ENCODE measurements at regions not wholly inside any gene's neighbourhood (a gene's known extent, or its start where the extent isn't known, plus 50 kb on each side); places are given as distances from the start of the nearest gene placed in this dataset.
"Not testable (repeated sequence)": the region's sequence is repeated elsewhere in the genome, so short reads cannot be mapped to it uniquely, and the experiment has no call there.

DNA sequence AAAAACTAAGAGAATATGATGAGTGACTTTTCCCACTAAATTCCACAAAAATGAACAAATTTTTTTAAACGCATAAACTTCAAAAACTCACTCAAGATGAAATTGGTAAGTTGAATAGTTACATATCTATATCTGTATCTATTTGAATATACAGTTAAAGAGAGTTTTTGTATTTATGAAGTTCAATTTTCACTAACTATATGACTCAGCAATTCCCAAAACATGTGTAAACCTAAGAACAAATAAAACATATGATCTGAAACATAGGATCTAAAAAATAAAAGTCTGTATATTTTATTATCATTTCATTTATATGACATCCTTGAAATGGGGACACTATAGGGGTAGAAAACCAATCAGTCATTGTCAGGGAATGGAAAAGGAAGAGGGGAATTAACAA lies 105.7 kb upstream of the SNX7 start:
- ATAC-seq (no peak), FAIRE-seq (no peak), DNase-seq (ENCODE audit: low read depth in 1 of 2, low spot score in 1 of 2) (no peak)
- Histone ChIP-seq H3K4me3 (no peak overlapping the region), H3K9me3 (no peaks in the 10 kb centered on the region), H3K27ac (no peak overlapping the region), H3K4me1 (no peaks in the 10 kb centered on the region), H3K4me2 (no peak overlapping the region)
- TF ChIP-seq, protein P1, sequence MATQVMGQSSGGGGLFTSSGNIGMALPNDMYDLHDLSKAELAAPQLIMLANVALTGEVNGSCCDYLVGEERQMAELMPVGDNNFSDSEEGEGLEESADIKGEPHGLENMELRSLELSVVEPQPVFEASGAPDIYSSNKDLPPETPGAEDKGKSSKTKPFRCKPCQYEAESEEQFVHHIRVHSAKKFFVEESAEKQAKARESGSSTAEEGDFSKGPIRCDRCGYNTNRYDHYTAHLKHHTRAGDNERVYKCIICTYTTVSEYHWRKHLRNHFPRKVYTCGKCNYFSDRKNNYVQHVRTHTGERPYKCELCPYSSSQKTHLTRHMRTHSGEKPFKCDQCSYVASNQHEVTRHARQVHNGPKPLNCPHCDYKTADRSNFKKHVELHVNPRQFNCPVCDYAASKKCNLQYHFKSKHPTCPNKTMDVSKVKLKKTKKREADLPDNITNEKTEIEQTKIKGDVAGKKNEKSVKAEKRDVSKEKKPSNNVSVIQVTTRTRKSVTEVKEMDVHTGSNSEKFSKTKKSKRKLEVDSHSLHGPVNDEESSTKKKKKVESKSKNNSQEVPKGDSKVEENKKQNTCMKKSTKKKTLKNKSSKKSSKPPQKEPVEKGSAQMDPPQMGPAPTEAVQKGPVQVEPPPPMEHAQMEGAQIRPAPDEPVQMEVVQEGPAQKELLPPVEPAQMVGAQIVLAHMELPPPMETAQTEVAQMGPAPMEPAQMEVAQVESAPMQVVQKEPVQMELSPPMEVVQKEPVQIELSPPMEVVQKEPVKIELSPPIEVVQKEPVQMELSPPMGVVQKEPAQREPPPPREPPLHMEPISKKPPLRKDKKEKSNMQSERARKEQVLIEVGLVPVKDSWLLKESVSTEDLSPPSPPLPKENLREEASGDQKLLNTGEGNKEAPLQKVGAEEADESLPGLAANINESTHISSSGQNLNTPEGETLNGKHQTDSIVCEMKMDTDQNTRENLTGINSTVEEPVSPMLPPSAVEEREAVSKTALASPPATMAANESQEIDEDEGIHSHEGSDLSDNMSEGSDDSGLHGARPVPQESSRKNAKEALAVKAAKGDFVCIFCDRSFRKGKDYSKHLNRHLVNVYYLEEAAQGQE (IDR thresholded peaks at IDR 0.05): no peak
- TF ChIP-seq MAFK (IDR thresholded peaks at IDR 0.05; ENCODE audit: partially characterized antibody): peak; percentile 63
- no peak for TF ChIP-seq CHD4 (IDR thresholded peaks at IDR 0.05; ENCODE audit: borderline replicate concordance)
- POLR2A ChIA-PET: no interaction called here
- CTCF ChIA-PET: no interaction called here
- 82% methylated on average over 1 of the region's 1 CpG for WGBS (ENCODE audit: missing lambda C conversion rate)

DNA sequence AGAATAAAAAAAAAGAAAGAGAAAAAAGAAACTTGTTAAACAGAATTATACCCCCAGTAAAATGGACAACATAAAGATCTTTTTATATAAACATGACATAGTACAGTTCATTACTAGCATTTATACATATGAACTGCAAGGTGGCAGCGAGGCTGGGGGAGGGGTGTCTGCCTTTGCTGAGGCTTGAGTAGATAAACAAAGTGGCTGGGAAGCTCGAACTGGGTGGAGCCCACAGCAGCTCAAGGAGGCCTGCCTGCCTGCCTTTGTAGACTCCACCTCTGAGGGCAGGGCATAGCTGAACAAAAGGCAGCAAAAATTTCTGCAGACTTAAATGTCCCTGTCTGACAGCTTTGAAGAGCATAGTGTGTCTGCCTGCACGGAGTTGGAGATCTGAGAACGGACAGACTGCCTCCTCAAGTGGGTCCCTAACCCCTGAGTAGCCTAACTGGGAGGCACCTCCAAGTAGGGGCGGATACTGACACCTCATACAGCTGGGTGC lies 108.9 kb upstream of the SNX7 start:
- H3K9me3 ChIP-seq; FAIRE-seq; POLR2A ChIA-PET; H3K4me1 ChIP-seq; H3K27ac ChIP-seq; ATAC-seq; DNase-seq (ENCODE audit: low read depth in 1 of 2, low spot score in 1 of 2); H3K4me2 ChIP-seq; H3K4me3 ChIP-seq: not testable (repeated sequence)
- CTCF ChIA-PET: interaction anchor here (1.1 kb wide), 1 partner anchor 22 kb away, joined by 3 read pairs; no protein-coding TSS in a partner anchor
- 15% methylated on average over 2 of the region's 5 CpGs for WGBS (ENCODE audit: missing lambda C conversion rate)

DNA sequence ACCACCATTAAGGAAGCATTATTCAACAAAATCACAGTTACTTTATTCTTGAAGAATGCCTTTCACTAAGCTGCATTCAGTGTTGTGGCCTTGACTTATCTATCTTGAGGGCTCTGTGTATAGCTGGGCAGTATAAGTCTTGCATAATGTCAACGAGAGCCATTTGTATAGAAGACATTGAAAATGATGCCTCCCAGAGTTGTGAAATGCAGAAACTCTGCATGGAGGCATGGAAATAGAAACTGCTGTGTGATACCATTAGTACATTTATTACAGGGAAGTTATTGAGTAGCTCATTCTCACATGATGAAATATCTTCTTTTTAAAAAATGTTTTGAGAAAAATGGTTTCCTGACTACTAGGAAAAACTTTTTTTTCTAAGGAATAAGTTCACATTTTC lies 111.4 kb upstream of the SNX7 start:
- Histone ChIP-seq H3K27ac (no peak overlapping the region), H3K4me1 (no peaks in the 10 kb centered on the region), H3K4me3 (no peak overlapping the region), H3K4me2 (no peak overlapping the region), H3K9me3 (no peaks in the 10 kb centered on the region)
- ChIA-PET CTCF (no interaction called here), POLR2A (no interaction called here)
- FAIRE-seq: no peak
- ATAC-seq: no peak
- WGBS (ENCODE audit: missing lambda C conversion rate): 18% methylated on average over 1 of the region's 1 CpG
- no peak for DNase-seq (ENCODE audit: low read depth in 1 of 2, low spot score in 1 of 2)
- TF ChIP-seq NFE2L2 (conservative IDR thresholded peaks at IDR 0.05; ENCODE audit: low read length): no peak
- no peak for TF ChIP-seq BHLHE40 (IDR thresholded peaks at IDR 0.05; ENCODE audit: low read depth, low read length)
- no peak for TF ChIP-seq ESRRA (IDR thresholded peaks at IDR 0.05; ENCODE audit: borderline replicate concordance, low read length)
- no peak for TF ChIP-seq MAZ (IDR thresholded peaks at IDR 0.05; ENCODE audit: borderline replicate concordance, low read depth, low read length)
- no peak for TF ChIP-seq TP53 (CRISPR knock-in tag; IDR thresholded peaks at IDR 0.05)
- TF ChIP-seq, protein P2, sequence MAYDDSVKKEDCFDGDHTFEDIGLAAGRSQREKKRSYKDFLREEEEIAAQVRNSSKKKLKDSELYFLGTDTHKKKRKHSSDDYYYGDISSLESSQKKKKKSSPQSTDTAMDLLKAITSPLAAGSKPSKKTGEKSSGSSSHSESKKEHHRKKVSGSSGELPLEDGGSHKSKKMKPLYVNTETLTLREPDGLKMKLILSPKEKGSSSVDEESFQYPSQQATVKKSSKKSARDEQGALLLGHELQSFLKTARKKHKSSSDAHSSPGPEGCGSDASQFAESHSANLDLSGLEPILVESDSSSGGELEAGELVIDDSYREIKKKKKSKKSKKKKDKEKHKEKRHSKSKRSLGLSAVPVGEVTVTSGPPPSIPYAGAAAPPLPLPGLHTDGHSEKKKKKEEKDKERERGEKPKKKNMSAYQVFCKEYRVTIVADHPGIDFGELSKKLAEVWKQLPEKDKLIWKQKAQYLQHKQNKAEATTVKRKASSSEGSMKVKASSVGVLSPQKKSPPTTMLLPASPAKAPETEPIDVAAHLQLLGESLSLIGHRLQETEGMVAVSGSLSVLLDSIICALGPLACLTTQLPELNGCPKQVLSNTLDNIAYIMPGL (CRISPR knock-in tag; IDR thresholded peaks at IDR 0.05; ENCODE audit: borderline replicate concordance): no peak
- no peak for TF ChIP-seq ZC3H11A (IDR thresholded peaks at IDR 0.05)
- TF ChIP-seq KDM5A (IDR thresholded peaks at IDR 0.05): no peak

DNA sequence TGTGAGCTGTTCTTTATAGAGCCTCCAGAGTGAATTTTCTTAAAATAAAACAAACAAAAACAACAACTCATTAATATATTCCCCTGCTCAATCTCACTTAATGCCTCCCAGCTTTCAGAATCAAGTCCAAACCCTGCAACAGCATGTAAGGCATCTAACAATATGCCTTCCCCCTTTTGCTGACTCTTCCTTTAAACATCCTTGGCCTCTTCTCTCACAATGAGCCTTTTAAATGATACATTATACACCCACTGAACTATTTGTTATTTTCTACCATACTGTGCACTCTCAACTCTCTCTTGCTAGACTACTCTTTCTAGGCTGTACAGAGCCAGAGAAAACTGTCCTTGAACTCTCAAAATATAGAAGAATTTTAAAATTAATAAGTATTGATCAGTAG lies 115.2 kb upstream of the SNX7 start:
- ChIA-PET POLR2A (no interaction called here), CTCF (no interaction called here)
- H3K27ac ChIP-seq: no peak overlapping the region
- no peak for FAIRE-seq
- H3K9me3 ChIP-seq: no peaks in the 10 kb centered on the region
- no peak overlapping the region for H3K4me2 ChIP-seq
- no peak for ATAC-seq
- no peaks in the 10 kb centered on the region for H3K4me1 ChIP-seq
- TF ChIP-seq SMC3 (IDR thresholded peaks at IDR 0.05): no peak
- TF ChIP-seq RAD21 (conservative IDR thresholded peaks at IDR 0.05 in 1 of 2, IDR thresholded peaks at IDR 0.05 in 1 of 2): no peak
- no peak for TF ChIP-seq SREBF2 (IDR thresholded peaks at IDR 0.05)
- no peak for TF ChIP-seq FOSB (CRISPR knock-in tag; IDR thresholded peaks at IDR 0.05)
- no peak overlapping the region for H3K4me3 ChIP-seq
- DNase-seq (ENCODE audit: low read depth in 1 of 2, low spot score in 1 of 2): no peak
